K562 (cell line): ENCODE measurements at regions not wholly inside any gene's neighbourhood (a gene's known extent, or its start where the extent isn't known, plus 50 kb on each side); places are given as distances from the start of the nearest gene placed in this dataset.

Experiments
- ATAC-seq: fragments of 200-7000 bp; cut with Tn5 transposase; 3 replicates; pipeline ENCODE4 v1.9.1; 2020; ENCODE audit warnings: moderate library complexity
- BruUV-seq: library from RNA; stranded (reverse); fragments of 400-500 nt; replicated peaks from 2 replicates; lab custom pipeline; 2021; lab: Mats Ljungman, UMichigan
- CTCF ChIA-PET: fragments of 300-600 bp; formaldehyde crosslinking; extraction: SDS; loops from one replicate; lab custom pipeline; 2021; ENCODE audit warnings: low intra/inter-chr PET ratio; lab: Yijun Ruan, JAX
- POLR2A ChIA-PET: fragments of 300-600, 350-650 bp; sonication (Branson Sonifier 250); formaldehyde crosslinking; extraction: SDS; loops from one replicate; lab custom pipeline; 2021; ENCODE audit warnings: antibody characterized with exemption, inconsistent platforms; lab: Yijun Ruan, JAX
- DNase-seq, 4 experiments: peaks; one replicate each; pipeline versions ENCODE4 v3.0.0 to v3.0.0-alpha.2; 2011 to 2018; ENCODE audit warnings: low spot score in 3 of 4, mixed read lengths in 3 of 4; ENCODE audit errors: extremely low read depth in 1 of 4
- FAIRE-seq: peaks from 2 replicates; lab custom pipeline; 2011; peaks lifted over from hg19 to GRCh38; lab: Jason Lieb, UNC
- H2AFZ ChIP-seq: 2 replicates; pipeline ENCODE4 v1.6.0; 2011; ENCODE audit warnings: low read depth, low read length, control low read depth, inconsistent platforms
- H3K27ac ChIP-seq: fragments of 200-600 bp; 3 replicates; pipeline ENCODE4 v1.8.0; 2011; ENCODE audit warnings: low read depth, mild to moderate bottlenecking, control low read depth, inconsistent platforms, low read length, moderate library complexity, mixed read lengths; ENCODE audit errors: extremely low read depth
- H3K27me3 ChIP-seq, 2 experiments: fragments of 300-600 bp in 1 of 2; 2 replicates in 1 of 2; 3 replicates in 1 of 2; pipeline versions ENCODE4 v1.6.0 to v1.8.0; 2011; ENCODE audit warnings: inconsistent platforms in 2 of 2, low read length in 2 of 2, mild to moderate bottlenecking in 1 of 2, mixed read lengths in 1 of 2, moderate library complexity in 1 of 2; ENCODE audit not compliant: control insufficient read depth in 2 of 2, insufficient read depth in 2 of 2
- H3K36me3 ChIP-seq: fragments of 300-600 bp; 3 replicates; pipeline ENCODE4 v1.8.0; 2011; ENCODE audit warnings: mild to moderate bottlenecking, low read length, inconsistent platforms; ENCODE audit not compliant: control insufficient read depth, insufficient read depth
- H3K4me1 ChIP-seq, 2 experiments: fragments of 200-600 bp in 1 of 2; replicated peaks in 1 of 2; 2 replicates in 1 of 2; 3 replicates in 1 of 2; pipeline versions ENCODE4 v1.5.1 to v1.8.0; 2011; ENCODE audit warnings: inconsistent platforms in 2 of 2, low read length in 2 of 2, mild to moderate bottlenecking in 1 of 2, mixed read lengths in 1 of 2, moderate library complexity in 1 of 2; ENCODE audit not compliant: control insufficient read depth in 2 of 2, insufficient read depth in 2 of 2
- H3K4me2 ChIP-seq: 2 replicates; pipeline ENCODE4 v1.6.1; 2011; ENCODE audit warnings: low read length, control low read depth, inconsistent platforms, mixed read lengths; ENCODE audit not compliant: insufficient read depth
- H3K4me3 ChIP-seq: fragments of 200-600 bp; sonication (generic), shearing (Covaris generic); 2 replicates; pipeline ENCODE4 v1.5.1; 2016; ENCODE audit warnings: control low read depth, inconsistent platforms
- H3K79me2 ChIP-seq: fragments of 200-600 bp; 3 replicates; pipeline ENCODE4 v1.8.0; 2011; ENCODE audit warnings: low read length, inconsistent platforms; ENCODE audit not compliant: control insufficient read depth, insufficient read depth
- H3K9ac ChIP-seq, 2 experiments: 2 replicates each; pipeline versions ENCODE4 v1.6.0 to v1.6.1; 2011; ENCODE audit warnings: low read depth in 2 of 2, low read length in 2 of 2, control low read depth in 1 of 2, inconsistent platforms in 1 of 2, mild to moderate bottlenecking in 1 of 2, mixed read lengths in 1 of 2; ENCODE audit not compliant: insufficient read depth in 1 of 2
- H3K9me1 ChIP-seq: one replicate; pipeline ENCODE4 v1.6.0; 2011; ENCODE audit warnings: inconsistent platforms, mild to moderate bottlenecking, low read length, moderate library complexity; ENCODE audit not compliant: control insufficient read depth, insufficient read depth
- H3K9me3 ChIP-seq: replicated peaks from 2 replicates; pipeline ENCODE4 v1.5.1; 2011; ENCODE audit warnings: low read depth, low read length, inconsistent platforms; ENCODE audit not compliant: control insufficient read depth, insufficient read depth
- H4K20me1 ChIP-seq: replicated peaks from 2 replicates; pipeline ENCODE4 v1.6.1; 2011; ENCODE audit warnings: low read length, inconsistent platforms, mixed read lengths; ENCODE audit not compliant: control insufficient read depth, insufficient read depth
- CC2D1A ChIP-seq: fragments of 450-650 bp; IDR thresholded peaks from 2 replicates; pipeline ENCODE4 v1.6.1; 2017; ENCODE audit warnings: mild to moderate bottlenecking
- EP400 ChIP-seq: fragments of 450-650 bp; IDR thresholded peaks from 2 replicates; pipeline ENCODE4 v1.6.1; 2017; ENCODE audit warnings: antibody characterized with exemption, mild to moderate bottlenecking, moderate library complexity
- GATAD2B ChIP-seq: fragments of 450-650 bp; IDR thresholded peaks from 2 replicates; pipeline ENCODE4 v1.6.1; 2017; ENCODE audit warnings: mild to moderate bottlenecking, borderline replicate concordance
- HCFC1 ChIP-seq: IDR thresholded peaks from 2 replicates; pipeline ENCODE4 v1.6.1; 2012; ENCODE audit warnings: low read depth, low read length, improper control_type of control experiment
- NR4A1 ChIP-seq, 2 experiments: fragments of 250-450 bp in 1 of 2; fragments of 450-650 bp in 1 of 2; sonication (Bioruptor Pico) in 1 of 2; IDR thresholded peaks; 2 replicates each; pipeline versions ENCODE4 v1.4.0 to v1.6.1; 2016 to 2020; ENCODE audit warnings: mild to moderate bottlenecking in 2 of 2, missing compliant biosample characterization in 1 of 2, missing genetic modification characterization in 1 of 2, moderate library complexity in 1 of 2
- RBM17 ChIP-seq: fragments of 200-400 bp; formaldehyde crosslinking; IDR thresholded peaks from 2 replicates; pipeline ENCODE4 v1.6.1; 2017; ENCODE audit warnings: low read depth, mild to moderate bottlenecking, low read length, borderline replicate concordance
- SETDB1 ChIP-seq: IDR thresholded peaks from one replicate; pipeline ENCODE4 v1.6.1; 2012; ENCODE audit warnings: low read length, control low read depth, inconsistent platforms
- SUPT5H ChIP-seq: fragments of 450-650 bp; IDR thresholded peaks from 2 replicates; pipeline ENCODE4 v1.6.1; 2016
- XRCC5 ChIP-seq: fragments of 200-400 bp; formaldehyde crosslinking; IDR thresholded peaks from 2 replicates; pipeline ENCODE4 v1.6.1; 2017; ENCODE audit warnings: low read depth, mild to moderate bottlenecking, low read length
- ZKSCAN1 ChIP-seq: fragments of 150-350 bp; IDR thresholded peaks from 2 replicates; pipeline ENCODE4 v1.6.1; 2016; ENCODE audit warnings: low read depth, low read length
- ZNF24 ChIP-seq: fragments of 450-650 bp; IDR thresholded peaks from 2 replicates; pipeline ENCODE4 v1.6.1; 2016
- ZNF316 ChIP-seq: fragments of 450-650 bp; IDR thresholded peaks from 2 replicates; pipeline ENCODE4 v1.6.1; 2016
- ZNF347 ChIP-seq: fragments of 450-650 bp; formaldehyde crosslinking; IDR thresholded peaks from 2 replicates; pipeline ENCODE4 v1.4.0; 2020; ENCODE audit warnings: low read depth, mild to moderate bottlenecking, moderate library complexity
- WGBS: fragments of 100-300 bp; shearing (Covaris generic); methylation state at CpG from one replicate; pipeline ENCODE4 v1.1.6; 2016; ENCODE audit warnings: low coverage, mixed read lengths; ENCODE audit not compliant: insufficient coverage; ENCODE audit errors: missing lambda C conversion rate; 5-methylcytosine and 5-hydroxymethylcytosine counted together
- in situ Hi-C: fragments of 300-500 bp; cut with MboI; formaldehyde crosslinking; loops from 4 replicates; pipeline ENCODE4 v1.15.0; 2018; ENCODE audit warnings: inconsistent platforms, mixed read lengths
- intact Hi-C: fragments of 100-400 bp; cut with micrococcal nuclease; formaldehyde crosslinking; loops from 2 replicates; pipeline ENCODE4 v1.14.2; 2022
- TF ChIP-seq, protein P1 (sequence below): IDR thresholded peaks from 2 replicates; pipeline ENCODE4 v1.6.1; 2012; ENCODE audit warnings: low read depth, low read length, improper control_type of control experiment, borderline replicate concordance
- TF ChIP-seq, protein P2 (sequence below): sonication (generic); formaldehyde crosslinking; IDR thresholded peaks from 2 replicates; pipeline ENCODE4 v1.8.1; 2023; ENCODE audit warnings: mild to moderate bottlenecking, missing genetic modification reagents, moderate library complexity
- TF ChIP-seq, protein P3 (sequence below): fragments of 450-650 bp; formaldehyde crosslinking; IDR thresholded peaks from 2 replicates; pipeline ENCODE4 v1.4.0; 2022; ENCODE audit warnings: missing genetic modification characterization
- TF ChIP-seq, protein P4 (sequence below): sonication (generic); formaldehyde crosslinking; IDR thresholded peaks from 2 replicates; pipeline ENCODE4 v1.8.0; 2022; ENCODE audit warnings: missing genetic modification reagents, mild to moderate bottlenecking, borderline replicate concordance

- TF ChIP-seq, protein P1, sequence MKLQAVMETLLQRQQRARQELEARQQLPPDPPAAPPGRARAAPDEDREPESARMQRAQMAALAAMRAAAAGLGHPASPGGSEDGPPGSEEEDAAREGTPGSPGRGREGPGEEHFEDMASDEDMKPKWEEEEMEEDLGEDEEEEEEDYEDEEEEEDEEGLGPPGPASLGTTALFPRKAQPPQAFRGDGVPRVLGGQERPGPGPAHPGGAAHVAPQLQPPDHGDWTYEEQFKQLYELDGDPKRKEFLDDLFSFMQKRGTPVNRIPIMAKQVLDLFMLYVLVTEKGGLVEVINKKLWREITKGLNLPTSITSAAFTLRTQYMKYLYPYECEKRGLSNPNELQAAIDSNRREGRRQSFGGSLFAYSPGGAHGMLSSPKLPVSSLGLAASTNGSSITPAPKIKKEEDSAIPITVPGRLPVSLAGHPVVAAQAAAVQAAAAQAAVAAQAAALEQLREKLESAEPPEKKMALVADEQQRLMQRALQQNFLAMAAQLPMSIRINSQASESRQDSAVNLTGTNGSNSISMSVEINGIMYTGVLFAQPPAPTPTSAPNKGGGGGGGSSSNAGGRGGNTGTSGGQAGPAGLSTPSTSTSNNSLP: no peak
- TF ChIP-seq, protein P2, sequence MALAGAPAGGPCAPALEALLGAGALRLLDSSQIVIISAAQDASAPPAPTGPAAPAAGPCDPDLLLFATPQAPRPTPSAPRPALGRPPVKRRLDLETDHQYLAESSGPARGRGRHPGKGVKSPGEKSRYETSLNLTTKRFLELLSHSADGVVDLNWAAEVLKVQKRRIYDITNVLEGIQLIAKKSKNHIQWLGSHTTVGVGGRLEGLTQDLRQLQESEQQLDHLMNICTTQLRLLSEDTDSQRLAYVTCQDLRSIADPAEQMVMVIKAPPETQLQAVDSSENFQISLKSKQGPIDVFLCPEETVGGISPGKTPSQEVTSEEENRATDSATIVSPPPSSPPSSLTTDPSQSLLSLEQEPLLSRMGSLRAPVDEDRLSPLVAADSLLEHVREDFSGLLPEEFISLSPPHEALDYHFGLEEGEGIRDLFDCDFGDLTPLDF: no peak
- no peak for TF ChIP-seq EP400
- no peak for TF ChIP-seq SETDB1
These were observed 304.0 kb downstream of the UQCRFS1 start (continued) for GRCh38 chr19:28908941-28909340.

DNA sequence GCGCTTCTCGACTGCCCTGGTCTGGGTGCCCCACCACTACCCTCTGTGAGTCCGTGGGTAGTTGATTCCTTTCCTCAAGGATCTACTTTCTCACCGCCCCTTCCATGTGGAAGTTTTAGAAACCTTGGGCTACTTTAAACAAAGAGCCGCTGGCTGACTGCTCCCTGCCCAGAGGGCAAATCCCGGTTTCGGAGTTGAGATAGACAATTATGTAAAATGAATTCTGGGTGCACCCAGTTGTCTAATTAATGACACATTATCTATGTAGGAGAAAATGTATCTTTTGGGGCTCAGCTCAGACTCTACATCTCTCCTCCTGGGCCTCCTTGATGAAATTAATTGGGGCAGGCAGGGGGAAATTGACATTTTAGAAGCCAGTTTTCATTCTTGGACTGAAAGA is 305.4 kb downstream of the UQCRFS1 start:
- ATAC-seq: no peak
- POLR2A ChIA-PET: no interaction called here
- Histone ChIP-seq H4K20me1 (no peaks in the 10 kb centered on the region), H3K4me3 (no peak overlapping the region), H3K4me2 (no peak overlapping the region), H3K27ac (no peak overlapping the region), H3K9ac (no peak overlapping the region), H3K4me1 (no peaks in the 10 kb centered on the region), H3K9me1 (no peaks in the 10 kb centered on the region), H3K9me3 (no peaks in the 10 kb centered on the region), H3K79me2 (no peaks in the 10 kb centered on the region), H3K36me3 (no peaks in the 10 kb centered on the region), H2AFZ (no peak overlapping the region), H3K27me3 (peaks cover 0 to 4% of the 10 kb centered on the region in 2 experiments; a peak in 2 of 5 replicates)
- in situ Hi-C loops (no loop called here), intact Hi-C loops (no loop called here)
- CTCF ChIA-PET: no interaction called here
- DNase-seq: no peak
- 0% methylated on average over 6 of the region's 7 CpGs for WGBS
- FAIRE-seq: no peak
- no TSS peak for BruUV-seq
- TF ChIP-seq NR4A1 (CRISPR knock-in tag; IDR thresholded peaks at IDR 0.05) (no peak), NR4A1 (tag; IDR thresholded peaks at IDR 0.05) (no peak), XRCC5 (no peak), CC2D1A (no peak), ZNF347 (CRISPR knock-in tag) (no peak), ZKSCAN1 (no peak), ZNF316 (no peak), GATAD2B (no peak), SUPT5H (no peak), ZNF24 (no peak), HCFC1 (no peak), RBM17 (no peak)
- TF ChIP-seq, protein P3, sequence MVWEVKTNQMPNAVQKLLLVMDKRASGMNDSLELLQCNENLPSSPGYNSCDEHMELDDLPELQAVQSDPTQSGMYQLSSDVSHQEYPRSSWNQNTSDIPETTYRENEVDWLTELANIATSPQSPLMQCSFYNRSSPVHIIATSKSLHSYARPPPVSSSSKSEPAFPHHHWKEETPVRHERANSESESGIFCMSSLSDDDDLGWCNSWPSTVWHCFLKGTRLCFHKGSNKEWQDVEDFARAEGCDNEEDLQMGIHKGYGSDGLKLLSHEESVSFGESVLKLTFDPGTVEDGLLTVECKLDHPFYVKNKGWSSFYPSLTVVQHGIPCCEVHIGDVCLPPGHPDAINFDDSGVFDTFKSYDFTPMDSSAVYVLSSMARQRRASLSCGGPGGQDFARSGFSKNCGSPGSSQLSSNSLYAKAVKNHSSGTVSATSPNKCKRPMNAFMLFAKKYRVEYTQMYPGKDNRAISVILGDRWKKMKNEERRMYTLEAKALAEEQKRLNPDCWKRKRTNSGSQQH (CRISPR knock-in tag): no peak
- TF ChIP-seq, protein P4, sequence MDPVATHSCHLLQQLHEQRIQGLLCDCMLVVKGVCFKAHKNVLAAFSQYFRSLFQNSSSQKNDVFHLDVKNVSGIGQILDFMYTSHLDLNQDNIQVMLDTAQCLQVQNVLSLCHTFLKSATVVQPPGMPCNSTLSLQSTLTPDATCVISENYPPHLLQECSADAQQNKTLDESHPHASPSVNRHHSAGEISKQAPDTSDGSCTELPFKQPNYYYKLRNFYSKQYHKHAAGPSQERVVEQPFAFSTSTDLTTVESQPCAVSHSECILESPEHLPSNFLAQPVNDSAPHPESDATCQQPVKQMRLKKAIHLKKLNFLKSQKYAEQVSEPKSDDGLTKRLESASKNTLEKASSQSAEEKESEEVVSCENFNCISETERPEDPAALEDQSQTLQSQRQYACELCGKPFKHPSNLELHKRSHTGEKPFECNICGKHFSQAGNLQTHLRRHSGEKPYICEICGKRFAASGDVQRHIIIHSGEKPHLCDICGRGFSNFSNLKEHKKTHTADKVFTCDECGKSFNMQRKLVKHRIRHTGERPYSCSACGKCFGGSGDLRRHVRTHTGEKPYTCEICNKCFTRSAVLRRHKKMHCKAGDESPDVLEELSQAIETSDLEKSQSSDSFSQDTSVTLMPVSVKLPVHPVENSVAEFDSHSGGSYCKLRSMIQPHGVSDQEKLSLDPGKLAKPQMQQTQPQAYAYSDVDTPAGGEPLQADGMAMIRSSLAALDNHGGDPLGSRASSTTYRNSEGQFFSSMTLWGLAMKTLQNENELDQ (CRISPR knock-in tag): no peak
